GM18499 (cell line): ENCODE measurements at regions not wholly inside any gene's neighbourhood (a gene's known extent, or its start where the extent isn't known, plus 50 kb on each side); places are given as distances from the start of the nearest gene placed in this dataset.

Experiments used
- ATAC-seq: cut with Tn5 transposase; IDR thresholded peaks from one replicate; pipeline ENCODE4 v1.9.1; 2021; ENCODE audit warnings: moderate number of reproducible peaks; ENCODE audit not compliant: insufficient read depth, unreplicated experiment

DNA sequence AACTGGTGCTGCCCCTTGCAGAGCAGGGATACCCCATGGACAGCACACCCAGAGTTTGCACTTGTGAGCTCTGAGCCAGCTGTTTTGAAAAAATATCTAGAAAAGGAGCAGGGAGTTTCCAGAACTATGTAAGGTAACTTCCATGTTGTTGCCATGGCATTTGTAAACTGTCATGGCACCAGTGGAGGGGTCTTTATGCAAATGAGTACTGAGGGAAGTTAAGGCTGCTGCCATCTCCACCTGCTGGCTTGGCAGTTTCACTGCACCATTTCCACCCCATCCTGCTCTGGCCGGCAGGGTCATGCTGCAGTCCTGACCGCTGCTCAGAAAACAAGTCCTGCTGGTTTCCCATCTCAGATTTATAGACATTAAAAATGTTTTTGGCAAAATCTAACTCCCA, 52.3 kb upstream of the SNTG2 start:
- ATAC-seq: no peak

DNA sequence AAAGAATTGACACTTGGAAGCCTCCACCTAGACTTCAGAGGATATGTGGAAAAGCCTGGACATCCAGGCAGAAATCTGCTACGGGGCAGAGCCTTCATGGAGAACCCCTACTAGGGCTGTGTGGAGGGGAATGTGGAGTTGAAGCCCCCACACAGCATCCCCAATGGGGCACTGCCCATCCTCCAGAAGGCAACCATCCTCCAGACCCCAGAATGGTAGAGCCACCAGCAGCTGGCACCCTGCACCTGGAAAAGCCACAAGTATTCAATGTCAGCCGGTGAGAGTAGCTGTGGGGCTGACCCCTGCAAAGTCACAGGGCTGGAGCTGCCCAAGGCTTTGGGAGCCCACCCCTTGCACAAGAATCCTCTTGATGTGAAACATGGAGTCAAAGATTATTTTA, 53.6 kb upstream of the SNTG2 start:
- ATAC-seq: no peak

DNA sequence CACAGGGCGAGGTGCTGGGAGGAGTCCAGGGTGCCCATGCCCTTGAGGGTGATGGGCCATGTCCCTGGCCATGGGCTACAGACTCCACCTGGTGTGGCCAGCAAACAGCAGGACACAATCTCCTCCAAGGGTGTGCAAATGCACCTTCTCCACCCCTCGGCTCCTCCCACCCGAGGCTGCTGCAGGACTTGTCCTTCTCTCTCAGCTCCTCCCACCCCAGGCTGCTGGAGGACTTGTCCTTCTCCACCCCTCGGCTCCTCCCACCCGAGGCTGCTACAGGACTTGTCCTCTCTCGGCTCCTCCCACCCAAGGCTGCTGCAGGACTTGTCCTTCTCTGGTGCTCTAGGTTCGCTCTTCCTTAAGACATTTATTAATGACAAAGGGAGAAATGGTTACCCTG, 57.3 kb upstream of the SNTG2 start:
- no peak for ATAC-seq

DNA sequence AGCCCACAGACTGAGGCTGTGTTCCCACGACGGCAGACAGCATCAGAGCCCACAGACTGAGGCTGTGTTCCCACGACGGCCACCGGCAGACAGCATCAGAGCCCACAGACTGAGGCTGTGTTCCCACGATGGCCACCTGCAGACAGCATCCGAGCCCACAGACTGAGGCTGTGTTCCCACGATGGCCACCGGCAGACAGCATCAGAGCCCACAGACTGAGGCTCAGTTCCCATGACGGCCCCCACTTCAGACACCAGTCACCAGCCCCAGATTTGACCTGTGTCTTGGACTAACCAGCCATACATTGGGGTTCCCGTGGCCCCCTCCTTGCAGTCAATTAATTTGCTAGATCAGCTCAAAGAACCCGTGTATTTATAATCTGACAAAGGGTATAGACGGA, 57.8 kb upstream of the SNTG2 start:
- no peak for ATAC-seq

DNA sequence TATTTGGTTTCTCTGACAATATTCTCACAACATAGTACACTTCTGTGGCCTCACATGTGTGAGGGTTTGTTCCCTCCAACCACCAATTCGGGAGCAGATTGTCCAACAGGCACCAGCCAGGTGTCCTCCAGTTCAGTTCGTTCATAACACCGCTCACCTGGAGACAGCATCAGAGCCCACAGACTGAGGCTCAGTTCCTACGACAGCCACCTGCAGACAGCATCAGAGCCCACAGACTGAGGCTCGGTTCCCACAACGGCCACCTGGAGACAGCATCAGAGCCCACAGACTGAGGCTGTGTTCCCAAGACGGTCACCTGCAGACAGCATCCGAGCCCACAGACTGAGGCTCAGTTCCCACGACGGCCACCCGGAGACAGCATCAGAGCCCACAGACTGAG, 58.2 kb upstream of the SNTG2 start:
- no peak for ATAC-seq

DNA sequence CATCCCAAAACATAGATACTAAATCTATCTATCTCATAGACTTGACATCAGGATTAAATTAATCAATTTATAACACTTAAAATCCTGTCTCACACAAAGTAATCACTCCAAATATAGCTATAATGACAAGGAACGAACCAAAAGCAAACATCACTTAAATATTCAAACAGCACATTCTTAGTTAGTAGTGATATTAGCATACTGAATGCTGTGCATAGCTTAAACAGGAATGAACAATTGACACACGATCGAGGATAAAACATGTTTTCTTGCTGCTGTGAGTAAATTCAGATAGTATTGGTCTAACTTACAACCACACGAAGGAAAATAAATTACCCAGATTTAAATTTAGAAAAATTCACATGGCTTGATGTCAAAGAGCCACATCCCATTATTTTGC, 58.9 kb upstream of the SNTG2 start:
- no peak for ATAC-seq

DNA sequence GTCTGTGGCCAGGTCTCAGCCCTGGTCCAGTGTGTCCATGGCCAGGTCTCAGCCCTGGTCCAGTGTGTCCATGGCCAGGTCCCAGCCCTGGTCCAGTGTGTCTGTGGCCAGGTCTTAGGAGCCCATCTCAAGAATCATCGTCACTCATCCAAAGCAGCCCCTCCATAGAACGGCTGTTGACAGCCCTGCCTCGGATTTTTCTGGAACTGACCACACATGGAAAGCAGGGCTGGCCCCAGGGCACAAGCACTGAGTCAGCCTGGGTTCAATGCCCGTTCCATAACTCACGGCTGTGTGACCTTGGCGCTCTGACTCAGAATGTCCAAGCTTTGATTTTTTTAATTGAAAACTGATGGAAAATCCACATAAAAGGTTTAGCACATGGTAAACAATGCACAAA, 59.9 kb upstream of the SNTG2 start:
- ATAC-seq: no peak

DNA sequence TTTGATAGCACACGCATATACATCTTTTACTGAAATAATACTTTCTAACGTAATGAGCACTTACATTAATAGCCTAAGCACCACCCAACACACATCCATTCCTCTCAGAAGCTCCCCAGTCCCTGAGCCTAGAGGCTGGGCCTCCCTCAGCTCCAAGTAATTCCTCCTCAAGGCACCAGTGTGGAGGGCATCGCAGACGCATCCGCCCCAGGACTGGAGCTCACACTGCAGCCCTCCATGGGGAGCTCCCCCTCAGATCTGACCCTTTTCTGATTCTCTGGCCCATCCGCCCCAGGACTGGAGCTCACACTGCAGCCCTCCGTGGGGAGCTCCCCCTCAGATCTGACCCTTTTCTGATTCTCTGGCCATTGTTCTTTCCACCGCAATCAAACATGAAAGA, 60.4 kb upstream of the SNTG2 start:
- no peak for ATAC-seq

DNA sequence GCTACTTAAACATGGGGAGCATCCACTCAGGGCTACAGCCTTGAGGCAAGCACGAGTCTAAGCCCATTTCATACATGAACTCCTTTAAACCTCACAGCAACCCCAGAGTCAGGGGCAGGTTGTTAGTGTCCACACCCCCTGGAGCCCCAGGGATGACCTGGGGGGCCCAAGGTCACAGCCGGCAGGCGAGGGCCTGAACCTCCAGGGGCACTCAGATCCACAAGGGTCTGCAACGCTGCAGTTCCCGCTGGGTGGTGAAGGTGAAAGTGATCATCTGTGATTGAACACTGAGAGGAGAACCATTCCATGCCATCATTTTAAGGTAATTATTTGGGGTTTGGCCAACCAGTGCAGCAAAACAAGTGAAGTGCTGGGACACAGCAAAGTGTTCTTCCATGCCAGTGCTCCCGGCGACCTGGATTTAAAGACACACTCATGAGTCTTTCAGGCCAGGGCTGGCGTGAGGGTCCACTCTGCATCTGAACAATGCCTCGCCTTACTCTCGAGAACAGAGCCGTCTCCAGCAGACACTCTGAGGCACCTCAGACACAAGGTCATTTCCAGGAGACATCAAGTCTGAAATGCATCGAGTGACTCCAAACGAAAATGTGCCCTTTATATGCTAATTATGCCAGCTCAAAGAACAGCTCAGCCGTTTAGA, 61.6 kb upstream of the SNTG2 start:
- no peak for ATAC-seq

DNA sequence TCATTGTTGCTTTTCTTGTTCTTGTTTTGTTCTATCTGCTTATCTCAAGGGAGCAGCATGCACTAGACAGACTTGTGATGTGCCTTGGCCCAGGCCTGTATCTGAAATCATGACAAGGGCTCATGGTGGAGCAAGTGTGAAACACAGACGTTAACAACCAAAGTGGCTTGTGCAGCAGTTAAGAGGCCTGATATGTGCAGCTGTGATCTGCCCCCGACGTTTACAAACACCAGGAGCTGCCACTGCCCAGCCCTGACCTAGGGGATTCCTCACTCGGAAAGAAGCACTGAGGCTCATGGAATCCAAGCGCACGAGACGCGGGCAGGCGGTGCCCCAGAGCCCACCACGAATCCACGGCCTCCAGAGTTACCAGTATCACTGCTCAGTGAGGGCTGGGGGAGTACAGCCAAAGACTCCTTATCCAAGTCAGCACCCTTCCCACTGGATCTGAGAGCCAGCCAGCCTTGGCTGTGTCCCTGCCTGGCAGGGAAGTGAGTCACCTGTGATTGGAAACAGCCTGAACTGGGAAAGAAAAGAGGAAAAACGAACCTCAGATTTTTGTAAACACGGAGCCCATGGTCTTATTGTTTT, 62.3 kb upstream of the SNTG2 start:
- ATAC-seq: no peak

DNA sequence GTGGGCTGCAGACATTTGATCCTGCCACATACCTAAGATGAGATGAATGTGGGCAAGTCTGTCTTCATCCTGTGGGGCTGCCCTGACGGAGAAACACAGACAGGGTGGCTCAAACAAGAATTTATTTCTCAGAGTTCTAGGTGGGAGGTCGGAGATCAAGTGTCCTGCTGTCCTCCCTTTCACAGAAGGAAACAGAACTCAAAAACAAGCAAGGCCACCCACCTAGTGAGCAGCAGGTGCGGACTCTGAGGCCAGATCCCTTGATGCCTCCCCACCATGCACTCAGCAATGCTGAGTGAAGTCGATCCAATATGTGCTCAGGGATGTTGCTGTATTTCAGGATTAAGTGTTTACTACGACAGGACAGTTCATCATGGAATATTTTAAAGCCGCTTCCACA, 63.0 kb upstream of the SNTG2 start:
- no peak for ATAC-seq

DNA sequence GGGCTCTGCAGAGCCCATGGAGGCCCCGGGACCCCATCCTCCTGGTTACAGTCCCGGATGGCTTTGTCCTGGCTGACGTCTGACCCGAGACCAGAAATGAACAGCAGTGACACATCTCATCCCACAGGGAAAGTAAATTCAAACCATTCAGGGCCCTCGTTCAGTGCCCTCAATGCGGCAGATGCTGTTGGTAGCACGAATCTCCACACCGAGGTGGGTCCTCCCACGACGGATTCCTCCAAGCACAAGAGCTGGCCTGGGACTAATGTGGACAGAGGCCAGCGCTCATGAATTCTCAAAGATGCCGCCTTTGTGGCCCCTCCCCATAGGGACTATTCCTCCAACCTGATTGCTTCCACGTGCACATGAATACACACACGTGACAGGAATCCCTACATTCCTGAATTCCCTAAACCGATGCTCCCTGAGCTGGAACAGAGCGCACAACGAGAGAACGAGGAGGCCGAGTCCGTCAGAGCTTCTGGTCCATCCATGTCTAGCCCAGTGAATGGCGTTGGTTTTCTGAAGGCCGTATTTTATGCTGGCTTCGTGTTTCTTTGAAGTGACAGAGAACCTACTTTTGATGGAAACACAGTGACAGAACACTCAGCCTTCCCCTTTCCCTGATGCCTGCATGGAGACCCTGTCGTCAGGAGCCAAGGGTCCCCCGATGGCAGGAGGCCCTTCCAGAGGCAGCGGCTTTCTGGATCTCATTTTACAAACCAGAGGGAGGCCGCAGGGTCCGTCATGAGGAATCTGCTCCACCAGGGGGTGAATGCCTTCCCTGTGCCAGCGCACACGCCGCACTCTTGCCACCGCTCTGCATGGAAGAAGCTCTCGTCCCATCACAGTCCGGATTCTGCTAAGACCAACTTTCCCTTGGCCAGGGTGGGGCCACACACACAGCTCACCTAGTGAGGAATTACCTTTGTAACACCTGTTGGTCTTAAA, 64.3 kb upstream of the SNTG2 start:
- no peak for ATAC-seq

DNA sequence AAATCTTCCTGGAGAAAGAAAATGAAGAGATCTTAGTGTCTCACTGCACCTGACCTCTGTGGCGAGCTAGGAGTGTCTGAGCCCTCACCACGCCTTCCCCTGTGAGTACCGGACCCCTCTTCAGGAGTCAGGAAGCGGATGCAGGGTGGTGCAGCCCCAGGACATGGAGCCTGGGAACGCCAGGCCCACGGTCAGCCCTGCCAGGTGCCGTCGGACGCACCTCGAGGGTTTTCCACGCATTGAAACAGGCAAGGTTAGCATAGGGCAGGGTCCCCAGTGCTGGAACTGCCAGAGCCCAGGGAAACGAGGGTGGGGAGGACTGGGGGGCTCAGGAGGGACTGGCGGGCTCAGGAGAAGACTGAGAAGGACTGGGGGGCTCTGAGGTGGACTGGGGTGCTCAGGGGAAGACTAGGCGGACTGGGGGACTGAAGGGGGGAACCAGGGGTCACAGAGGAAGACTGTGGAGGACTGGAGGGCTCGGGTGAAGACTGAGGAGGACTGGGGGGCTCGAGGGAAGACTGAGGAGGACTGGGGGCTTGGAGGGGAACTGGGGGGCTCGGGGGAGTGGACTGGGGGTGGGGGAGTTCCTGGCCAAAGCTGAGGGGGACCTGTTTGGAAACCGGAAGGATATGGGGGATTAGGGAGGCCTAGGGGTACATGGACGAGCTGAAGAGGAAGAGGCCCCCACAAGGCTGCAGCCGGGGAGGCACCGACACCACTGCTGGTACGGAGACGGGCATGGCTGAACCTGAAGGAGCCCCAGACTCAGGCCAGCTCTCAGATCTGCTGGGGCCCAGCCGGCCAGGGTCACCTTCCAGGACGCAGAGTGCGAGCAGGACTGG, 65.2 kb upstream of the SNTG2 start:
- no peak for ATAC-seq

DNA sequence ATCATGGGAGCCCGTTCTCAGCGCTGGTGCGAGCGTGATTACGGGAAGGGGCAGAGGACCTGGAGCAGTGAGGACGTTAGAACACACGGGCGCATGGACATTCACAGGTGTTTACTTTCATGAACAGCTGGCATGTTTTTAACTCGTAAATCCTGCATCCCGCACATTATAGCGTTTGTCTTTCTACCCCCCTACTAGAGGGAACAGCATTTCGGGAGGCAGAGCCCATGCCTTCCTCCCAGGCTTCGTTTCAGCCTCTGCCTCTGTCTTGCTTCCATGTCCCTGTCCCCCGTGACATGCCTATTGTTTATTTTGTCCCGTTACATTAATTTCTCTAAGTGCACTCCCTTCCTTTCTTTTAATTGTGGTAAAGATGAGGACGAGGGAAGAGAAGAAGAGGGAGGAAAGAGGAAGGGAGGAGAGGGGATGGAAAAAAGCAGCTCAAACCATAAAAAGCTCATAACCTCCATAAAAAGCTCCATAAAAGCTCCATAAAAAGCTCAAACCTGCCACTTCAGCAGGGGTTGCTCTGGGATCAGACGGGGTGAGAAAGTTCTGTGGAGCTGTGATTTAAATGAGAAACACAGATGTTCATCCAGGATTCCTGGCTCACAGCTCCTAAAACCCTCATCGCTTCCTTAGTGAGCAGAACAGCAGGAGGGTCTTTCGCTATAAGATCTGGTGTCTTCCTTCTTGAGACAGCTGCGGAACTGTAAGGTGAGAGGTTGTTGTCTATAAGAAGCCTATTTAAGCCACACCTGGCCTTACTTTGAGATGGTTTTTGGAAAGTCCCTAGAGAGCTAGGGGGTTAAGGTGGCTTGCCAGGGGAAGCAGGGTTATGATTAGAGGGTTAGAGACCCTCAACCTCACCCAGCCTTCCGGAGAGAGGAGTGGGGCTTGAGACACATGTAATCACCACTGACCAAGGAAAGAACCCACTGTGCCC, 66.6 kb upstream of the SNTG2 start:
- ATAC-seq: no peak

DNA sequence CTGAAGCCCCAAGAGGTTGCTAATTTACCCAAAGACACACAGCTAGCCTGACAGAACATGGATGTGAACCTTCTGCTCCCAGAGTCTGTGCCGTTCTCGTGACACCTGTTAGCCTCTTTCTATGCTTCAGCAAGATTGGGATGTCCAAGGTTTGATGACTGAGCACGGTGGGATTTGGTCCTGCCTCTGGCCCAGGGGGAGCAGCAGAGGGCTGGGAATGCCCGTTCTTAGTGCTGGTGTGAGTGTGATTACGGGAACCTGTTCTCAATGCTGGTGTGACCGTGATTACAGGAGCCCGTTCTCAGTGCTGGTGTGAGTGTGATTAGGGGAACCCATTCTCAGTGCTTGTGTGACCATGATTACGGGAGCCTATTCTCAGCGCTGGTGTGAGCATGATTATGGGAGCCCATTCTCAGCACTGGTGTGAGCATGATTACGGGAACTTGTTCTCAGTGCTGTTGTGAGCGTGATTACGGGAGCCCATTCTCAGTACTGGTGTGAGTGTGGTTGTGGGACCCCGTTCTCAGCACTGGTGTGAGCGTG, 67.3 kb upstream of the SNTG2 start:
- no peak for ATAC-seq

DNA sequence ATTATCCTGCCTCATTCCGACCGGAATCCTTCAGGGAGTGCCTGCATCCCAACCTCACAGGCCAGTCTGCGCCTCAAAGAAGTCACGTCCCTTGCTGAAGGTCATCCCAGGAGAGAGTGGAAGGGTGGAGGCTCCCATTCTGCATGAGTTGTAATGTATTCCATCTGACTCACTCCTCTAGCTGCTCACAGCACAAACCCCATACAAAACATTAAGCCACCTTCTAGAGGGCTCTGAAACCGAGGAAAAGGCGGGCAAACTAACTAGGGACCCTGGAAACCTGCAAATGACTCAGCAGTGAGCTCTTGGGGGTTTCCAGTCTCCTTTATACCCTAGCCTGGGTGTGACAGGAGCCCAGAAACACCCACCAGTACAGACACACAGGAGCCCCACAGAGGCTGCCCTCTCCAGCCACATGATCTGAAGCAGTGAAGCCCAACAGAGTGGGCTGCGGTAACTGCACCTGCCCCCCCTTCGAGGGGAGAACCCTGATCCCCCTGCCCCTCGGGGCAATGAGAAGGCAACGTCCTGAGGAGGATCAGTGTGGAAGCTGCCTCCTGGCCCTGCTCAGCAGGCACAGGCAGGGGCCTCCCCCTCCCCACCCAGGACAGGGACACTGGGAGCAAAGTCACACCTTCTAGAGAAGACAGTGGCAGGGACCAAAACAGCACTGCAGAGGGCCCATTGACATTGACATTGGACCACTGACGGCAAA, 69.3 kb upstream of the SNTG2 start:
- peak; percentile 61 for ATAC-seq

DNA sequence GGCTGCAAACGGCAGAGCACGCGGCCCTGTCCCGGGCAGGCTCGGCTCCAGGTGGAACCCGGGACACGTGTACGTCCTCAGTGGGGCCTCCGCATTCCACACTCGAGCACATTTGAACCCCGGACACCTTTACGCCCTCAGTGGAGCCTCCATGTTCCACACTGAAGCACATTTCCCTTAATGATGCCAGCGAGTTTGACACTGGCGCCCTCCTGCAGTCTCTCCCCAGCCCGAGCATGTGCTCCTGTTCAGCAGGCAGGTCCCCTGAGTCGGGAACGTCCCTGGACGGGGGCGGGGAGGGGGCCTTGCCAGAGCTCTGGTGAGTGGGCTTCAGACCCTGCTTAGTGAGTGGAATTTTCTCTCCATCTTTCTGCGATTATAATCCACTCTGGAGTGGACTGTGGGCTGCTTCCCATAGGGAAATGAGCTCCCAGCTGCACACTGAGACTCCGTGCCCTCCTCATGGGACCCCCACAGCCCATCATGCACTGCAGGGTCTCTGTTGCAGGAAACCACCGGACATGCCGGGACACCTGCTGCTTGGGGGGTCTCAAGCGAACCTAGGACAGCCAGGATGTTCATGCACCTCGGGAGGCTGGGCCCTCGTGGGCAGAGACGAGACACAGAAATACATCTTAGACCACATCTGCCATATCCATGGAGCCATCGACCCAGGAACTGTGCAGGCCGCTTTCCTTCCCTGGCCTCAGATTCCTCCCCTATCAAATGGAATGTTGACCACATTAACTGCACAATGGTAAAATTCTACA, 70.3 kb upstream of the SNTG2 start:
- ATAC-seq: no peak

DNA sequence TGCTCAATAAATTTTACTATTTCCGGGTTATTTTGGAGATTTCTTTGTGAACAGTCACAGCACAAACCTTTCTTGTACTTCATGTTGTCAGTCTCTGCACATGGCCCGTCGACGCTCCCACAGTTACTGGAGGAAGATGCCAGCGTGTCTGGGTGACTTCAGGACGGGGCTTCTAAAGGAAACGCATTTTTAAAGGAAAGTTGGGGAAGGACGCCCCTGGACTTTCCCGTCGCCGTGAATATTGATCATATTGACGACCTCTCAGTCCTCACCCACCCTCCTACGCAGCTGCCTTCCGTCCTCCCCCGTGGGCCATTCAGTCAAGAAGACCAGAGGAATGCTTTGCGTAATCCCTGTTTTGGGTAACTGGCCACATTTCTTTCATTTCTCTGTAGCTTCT, 71.1 kb upstream of the SNTG2 start:
- no peak for ATAC-seq
